Neural progenitor cell (in vitro differentiated cells): ENCODE measurements at regions not wholly inside any gene's neighbourhood (a gene's known extent, or its start where the extent isn't known, plus 50 kb on each side); places are given as distances from the start of the nearest gene placed in this dataset.

Source experiments
- DNase-seq: peaks from one replicate; pipeline ENCODE4 v3.0.0-alpha.2; 2016; ENCODE audit warnings: low spot score
- H2AFZ ChIP-seq: fragments of 200-600 bp; sonication (generic); replicated peaks from 2 replicates; pipeline ENCODE4 v1.6.1; 2016; ENCODE audit warnings: antibody characterized with exemption
- H3F3A ChIP-seq: fragments of 200-600 bp; sonication (generic); 2 replicates; pipeline ENCODE4 v1.6.1; 2016; ENCODE audit warnings: antibody characterized with exemption, low read depth
- H3K27ac ChIP-seq: fragments of 200-600 bp; sonication (generic); 2 replicates; pipeline ENCODE4 v1.5.1; 2016; ENCODE audit warnings: mild to moderate bottlenecking
- H3K27me3 ChIP-seq: fragments of 200-600 bp; sonication (generic); 2 replicates; pipeline ENCODE4 v1.6.1; 2016; ENCODE audit warnings: mild to moderate bottlenecking, moderate library complexity
- H3K36me3 ChIP-seq: fragments of 200-600 bp; sonication (generic); 2 replicates; pipeline ENCODE4 v1.5.1; 2016
- H3K4me1 ChIP-seq: fragments of 200-600 bp; sonication (generic); 2 replicates; pipeline ENCODE4 v1.6.1; 2016; ENCODE audit warnings: mixed run types
- H3K4me2 ChIP-seq: fragments of 200-600 bp; sonication (generic); 2 replicates; pipeline ENCODE4 v1.6.1; 2016
- H3K4me3 ChIP-seq: fragments of 200-600 bp; sonication (generic); 2 replicates; pipeline ENCODE4 v1.5.1; 2016
- H3K79me2 ChIP-seq: fragments of 200-600 bp; sonication (generic); 2 replicates; pipeline ENCODE4 v1.6.1; 2016; ENCODE audit warnings: low read depth
- H3K9ac ChIP-seq: fragments of 200-600 bp; sonication (generic); 2 replicates; pipeline ENCODE4 v1.6.1; 2016
- H3K9me3 ChIP-seq: fragments of 200-600 bp; sonication (generic); 2 replicates; pipeline ENCODE4 v1.5.1; 2016; ENCODE audit warnings: low read depth
- H4K20me1 ChIP-seq: fragments of 200-600 bp; sonication (generic); 2 replicates; pipeline ENCODE4 v1.6.1; 2016; ENCODE audit warnings: low read depth
- H3K27ac Mint-ChIP-seq: 3 replicates; pipeline ENCODE4 v1.8.0; 2021; ENCODE audit warnings: mixed read lengths
- H3K27me3 Mint-ChIP-seq: 2 replicates; pipeline ENCODE4 v1.8.0; 2022; ENCODE audit warnings: low read depth, mild to moderate bottlenecking, inconsistent platforms, moderate library complexity, mixed read lengths; ENCODE audit not compliant: insufficient read depth
- H3K36me3 Mint-ChIP-seq: 3 replicates; pipeline ENCODE4 v1.8.0; 2021; ENCODE audit warnings: mixed read lengths
- H3K4me1 Mint-ChIP-seq: 3 replicates; pipeline ENCODE4 v1.8.0; 2021; ENCODE audit warnings: mixed read lengths
- H3K4me3 Mint-ChIP-seq: 3 replicates; pipeline ENCODE4 v1.8.0; 2021; ENCODE audit warnings: mild to moderate bottlenecking, moderate library complexity, mixed read lengths
- H3K9me3 Mint-ChIP-seq: 3 replicates; pipeline ENCODE4 v1.8.0; 2020; ENCODE audit warnings: mixed read lengths
- CTCF ChIP-seq: fragments of 200-600 bp; sonication (generic); IDR thresholded peaks from 2 replicates; pipeline ENCODE4 v1.5.1; 2017; ENCODE audit warnings: antibody characterized with exemption, mild to moderate bottlenecking
- EZH2 ChIP-seq: fragments of 200-600 bp; sonication (generic); IDR thresholded peaks from 2 replicates; pipeline ENCODE4 v1.6.1; 2017; ENCODE audit warnings: antibody characterized with exemption, mild to moderate bottlenecking, moderate library complexity
- EZH2phosphoT487 ChIP-seq: fragments of 200-600 bp; sonication (generic); IDR thresholded peaks from 2 replicates; pipeline ENCODE4 v1.6.1; 2017; ENCODE audit warnings: antibody characterized with exemption

DNA sequence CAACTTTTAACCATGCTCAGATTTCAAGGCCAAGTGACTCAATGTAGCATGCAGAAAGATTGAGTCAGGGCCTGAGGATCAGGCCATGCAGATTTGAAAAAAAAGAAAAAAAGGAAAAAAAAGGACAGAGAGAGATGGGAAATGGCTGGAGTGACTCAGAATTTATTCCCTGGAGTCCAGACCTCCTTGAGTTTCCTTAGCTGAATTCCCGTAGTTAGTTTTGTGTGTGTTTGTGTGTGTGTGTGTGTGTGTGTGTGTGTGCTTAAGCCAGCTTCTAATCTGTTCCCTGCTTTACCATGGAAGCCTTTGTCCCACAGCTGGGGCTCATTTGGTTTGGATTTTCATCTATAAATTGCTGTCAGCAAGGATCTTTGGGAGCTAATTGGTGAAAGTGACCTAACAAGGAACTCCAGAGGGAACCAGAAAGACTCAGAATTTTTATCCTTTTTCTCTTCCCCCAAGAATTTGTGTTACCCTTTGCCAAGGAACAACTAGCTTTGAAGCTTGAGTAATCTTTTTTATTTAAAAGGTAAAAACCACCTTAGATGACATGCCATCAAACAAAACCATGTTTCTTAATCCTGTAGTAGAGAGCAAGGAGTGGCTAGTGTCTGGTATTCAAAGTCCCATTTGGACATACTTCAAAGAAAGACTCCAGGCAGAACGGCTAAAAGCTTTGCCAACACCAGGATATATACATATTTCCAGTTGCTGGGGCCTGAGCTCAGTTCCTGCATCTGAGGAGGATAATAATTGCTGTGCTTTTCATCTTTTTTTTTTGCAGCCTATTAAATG lies 109.0 kb upstream of the DDIT4L start:
- Histone ChIP-seq H3K27ac (peak overlapping the region; percentile 41), H3K9me3 (no peaks in the 10 kb centered on the region), H3K27me3 (no peaks in the 10 kb centered on the region), H3K4me3 (no peak overlapping the region), H3K79me2 (no peaks in the 10 kb centered on the region), H3K4me2 (peak overlapping the region; percentile 58), H2AFZ (no peak overlapping the region), H3K4me1 (peaks cover 13% of the 10 kb centered on the region), H4K20me1 (no peaks in the 10 kb centered on the region), H3F3A (peaks cover 10% of the 10 kb centered on the region), H3K36me3 (peaks cover 3% of the 10 kb centered on the region), H3K9ac (no peak overlapping the region)
- no peak for TF ChIP-seq EZH2
- no peak for TF ChIP-seq CTCF
- TF ChIP-seq EZH2phosphoT487, result no peak
- Mint-ChIP-seq H3K4me3 (no peak overlapping the region), H3K9me3 (no peaks in the 10 kb centered on the region), H3K27me3 (no peaks in the 10 kb centered on the region), H3K4me1 (peaks cover 18% of the 10 kb centered on the region), H3K27ac (peak overlapping the region; percentile 10), H3K36me3 (no peaks in the 10 kb centered on the region)
- peak; percentile 55 for DNase-seq

DNA sequence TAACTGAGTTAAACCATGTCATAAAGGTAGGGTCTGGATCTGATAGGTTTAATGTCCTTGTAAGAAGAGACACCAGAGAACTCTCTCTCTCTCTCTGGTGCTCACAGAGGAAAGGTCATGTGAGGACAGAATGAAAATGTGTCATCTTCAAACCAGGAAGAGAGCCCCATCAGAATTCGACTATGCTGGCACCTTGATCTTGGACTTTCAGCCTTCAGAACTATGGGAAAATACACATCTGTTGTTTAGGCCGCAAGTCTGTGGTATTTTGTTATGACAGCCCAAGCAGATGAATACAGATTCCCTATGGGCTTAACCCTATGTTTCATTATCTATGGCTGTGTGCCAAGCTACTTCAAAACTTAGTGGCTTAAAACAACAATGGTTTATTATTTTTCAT lies 105.5 kb upstream of the DDIT4L start:
- Histone ChIP-seq H3F3A (peaks cover 10% of the 10 kb centered on the region), H3K9me3 (no peaks in the 10 kb centered on the region), H3K4me1 (peaks cover 13% of the 10 kb centered on the region), H2AFZ (no peak overlapping the region), H3K27ac (no peak overlapping the region), H3K9ac (no peak overlapping the region), H3K4me2 (no peak overlapping the region), H3K27me3 (no peaks in the 10 kb centered on the region), H3K36me3 (peaks cover 3% of the 10 kb centered on the region), H3K4me3 (no peak overlapping the region), H3K79me2 (no peaks in the 10 kb centered on the region), H4K20me1 (no peaks in the 10 kb centered on the region)
- H3K27ac Mint-ChIP-seq, result no peak overlapping the region
- no peak for TF ChIP-seq EZH2
- TF ChIP-seq CTCF, result no peak
- no peak for TF ChIP-seq EZH2phosphoT487
- H3K27me3 Mint-ChIP-seq, result no peaks in the 10 kb centered on the region
- no peak overlapping the region for H3K4me3 Mint-ChIP-seq
- no peak for DNase-seq
- peaks cover 18% of the 10 kb centered on the region for H3K4me1 Mint-ChIP-seq
- H3K9me3 Mint-ChIP-seq, result no peaks in the 10 kb centered on the region
- no peaks in the 10 kb centered on the region for H3K36me3 Mint-ChIP-seq

- H4K20me1 ChIP-seq, result no peaks in the 10 kb centered on the region
- no peak for DNase-seq
- no peak overlapping the region for H3K4me2 ChIP-seq
- Mint-ChIP-seq H3K4me1 (peaks cover 13% of the 10 kb centered on the region), H3K27ac (no peak overlapping the region), H3K9me3 (no peaks in the 10 kb centered on the region), H3K36me3 (no peaks in the 10 kb centered on the region), H3K27me3 (no peaks in the 10 kb centered on the region), H3K4me3 (no peak overlapping the region)
- H3K36me3 ChIP-seq, result peaks cover 3% of the 10 kb centered on the region
- H3K79me2 ChIP-seq, result no peaks in the 10 kb centered on the region
- no peak overlapping the region for H3K4me3 ChIP-seq
- H3F3A ChIP-seq, result peaks cover 8% of the 10 kb centered on the region
- peaks cover 8% of the 10 kb centered on the region for H3K4me1 ChIP-seq
- no peak overlapping the region for H2AFZ ChIP-seq
- TF ChIP-seq EZH2phosphoT487 (no peak), EZH2 (no peak), CTCF (no peak)
- no peaks in the 10 kb centered on the region for H3K9me3 ChIP-seq
- no peak overlapping the region for H3K9ac ChIP-seq
- no peak overlapping the region for H3K27ac ChIP-seq
- H3K27me3 ChIP-seq, result no peaks in the 10 kb centered on the region
These were observed 104.1 kb upstream of the DDIT4L start for GRCh38 chr4:100294356-100294755.
